Tibial nerve (tissue), 3 donors: ENCODE measurements at regions not wholly inside any gene's neighbourhood (a gene's known extent, or its start where the extent isn't known, plus 50 kb on each side); places are given as distances from the start of the nearest gene placed in this dataset.
"Not testable (repeated sequence)": the region's sequence is repeated elsewhere in the genome, so short reads cannot be mapped to it uniquely, and the experiment has no call there.

ENCODE experiments used
- CTCF ChIP-seq, 5 experiments: fragments of 200-600 bp in 3 of 5; fragments of 450-650 bp in 2 of 5; sonication (generic) in 3 of 5; IDR thresholded peaks; one replicate each; pipeline ENCODE4 v1.5.1; 2016 to 2019; ENCODE audit warnings: antibody characterized with exemption in 5 of 5, mild to moderate bottlenecking in 3 of 5, moderate library complexity in 2 of 5
- POLR2A ChIP-seq, 2 donors: fragments of 450-650 bp; IDR thresholded peaks; one replicate each; pipeline ENCODE4 v1.6.1; 2017; ENCODE audit warnings: antibody characterized with exemption in 2 of 2, mild to moderate bottlenecking in 2 of 2, moderate library complexity in 2 of 2

GRCh38 chr12:9402432-9403040 lies 194.3 kb upstream of the PZP start:
- not testable (repeated sequence) for TF ChIP-seq POLR2A, CTCF (IDR thresholded peaks at IDR 0.05)
